ENCODE measurements at regions not wholly inside any gene's neighbourhood (a gene's known extent, or its start where the extent isn't known, plus 50 kb on each side); places are given as distances from the start of the nearest gene placed in this dataset.

DNA sequence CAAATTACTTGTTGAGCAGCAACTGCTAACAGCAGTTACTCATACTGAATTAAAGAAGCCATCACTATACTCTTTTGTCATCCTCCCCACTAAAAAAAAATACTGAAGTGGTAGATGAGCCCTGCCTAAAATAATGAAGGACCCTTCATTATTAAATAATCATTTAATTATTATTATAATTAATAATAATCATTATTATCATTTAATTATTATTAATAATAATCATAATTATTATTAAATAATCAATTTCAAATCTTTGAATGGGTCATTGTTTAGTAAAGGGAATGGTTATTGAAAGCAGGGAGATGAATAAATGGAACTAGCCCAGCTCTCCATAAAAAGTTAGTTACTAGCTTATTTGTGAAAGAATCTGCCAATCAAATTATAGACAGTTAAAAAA, 396.4 kb downstream of the NFIB start:
- TF ChIP-seq, protein P1, sequence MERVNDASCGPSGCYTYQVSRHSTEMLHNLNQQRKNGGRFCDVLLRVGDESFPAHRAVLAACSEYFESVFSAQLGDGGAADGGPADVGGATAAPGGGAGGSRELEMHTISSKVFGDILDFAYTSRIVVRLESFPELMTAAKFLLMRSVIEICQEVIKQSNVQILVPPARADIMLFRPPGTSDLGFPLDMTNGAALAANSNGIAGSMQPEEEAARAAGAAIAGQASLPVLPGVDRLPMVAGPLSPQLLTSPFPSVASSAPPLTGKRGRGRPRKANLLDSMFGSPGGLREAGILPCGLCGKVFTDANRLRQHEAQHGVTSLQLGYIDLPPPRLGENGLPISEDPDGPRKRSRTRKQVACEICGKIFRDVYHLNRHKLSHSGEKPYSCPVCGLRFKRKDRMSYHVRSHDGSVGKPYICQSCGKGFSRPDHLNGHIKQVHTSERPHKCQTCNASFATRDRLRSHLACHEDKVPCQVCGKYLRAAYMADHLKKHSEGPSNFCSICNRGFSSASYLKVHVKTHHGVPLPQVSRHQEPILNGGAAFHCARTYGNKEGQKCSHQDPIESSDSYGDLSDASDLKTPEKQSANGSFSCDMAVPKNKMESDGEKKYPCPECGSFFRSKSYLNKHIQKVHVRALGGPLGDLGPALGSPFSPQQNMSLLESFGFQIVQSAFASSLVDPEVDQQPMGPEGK (CRISPR knock-in tag; IDR thresholded peaks at IDR 0.05; ENCODE audit: borderline replicate concordance) = no peak
- TF ChIP-seq ARNTL (CRISPR knock-in tag; IDR thresholded peaks at IDR 0.05; ENCODE audit: borderline replicate concordance, low read depth) = no peak
- TF ChIP-seq ZFP3 (CRISPR knock-in tag; IDR thresholded peaks at IDR 0.05) = no peak
- TF ChIP-seq GLIS3 (CRISPR knock-in tag; IDR thresholded peaks at IDR 0.05) = no peak
- no peak for TF ChIP-seq ZC3H10 (CRISPR knock-in tag; IDR thresholded peaks at IDR 0.05)
- TF ChIP-seq, protein P2, sequence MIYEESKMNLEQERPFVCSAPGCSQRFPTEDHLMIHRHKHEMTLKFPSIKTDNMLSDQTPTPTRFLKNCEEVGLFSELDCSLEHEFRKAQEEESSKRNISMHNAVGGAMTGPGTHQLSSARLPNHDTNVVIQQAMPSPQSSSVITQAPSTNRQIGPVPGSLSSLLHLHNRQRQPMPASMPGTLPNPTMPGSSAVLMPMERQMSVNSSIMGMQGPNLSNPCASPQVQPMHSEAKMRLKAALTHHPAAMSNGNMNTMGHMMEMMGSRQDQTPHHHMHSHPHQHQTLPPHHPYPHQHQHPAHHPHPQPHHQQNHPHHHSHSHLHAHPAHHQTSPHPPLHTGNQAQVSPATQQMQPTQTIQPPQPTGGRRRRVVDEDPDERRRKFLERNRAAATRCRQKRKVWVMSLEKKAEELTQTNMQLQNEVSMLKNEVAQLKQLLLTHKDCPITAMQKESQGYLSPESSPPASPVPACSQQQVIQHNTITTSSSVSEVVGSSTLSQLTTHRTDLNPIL (CRISPR knock-in tag; IDR thresholded peaks at IDR 0.05; ENCODE audit: low read depth) = no peak

All from SK-N-SH treated with all-trans-retinoic acid at 6 μM for 48 hours (cell line).